B cell (primary cell): ENCODE measurements at regions not wholly inside any gene's neighbourhood (a gene's known extent, or its start where the extent isn't known, plus 50 kb on each side); places are given as distances from the start of the nearest gene placed in this dataset.
"Not testable (repeated sequence)": the region's sequence is repeated elsewhere in the genome, so short reads cannot be mapped to it uniquely, and the experiment has no call there.

Experiments
- ATAC-seq: fragments of 200-7000 bp; cut with Tn5 transposase; one replicate; pipeline ENCODE4 v1.10.0; 2021; ENCODE audit warnings: low read depth, mild to moderate bottlenecking, moderate number of reproducible peaks, moderate library complexity
- CTCF ChIA-PET: fragments of 350-600 bp; sonication (Branson Sonifier 250); formaldehyde crosslinking; loops from one replicate; lab custom pipeline; 2021; ENCODE audit warnings: antibody characterized with exemption, inconsistent platforms; lab: Charles Lee
- POLR2A ChIA-PET: fragments of 350-600 bp; sonication (Branson Sonifier 250); formaldehyde crosslinking; loops from one replicate; lab custom pipeline; 2021; ENCODE audit warnings: antibody characterized with exemption; lab: Charles Lee
- DNase-seq: peaks from one replicate; pipeline ENCODE4 v3.0.0; 2013
- H2AFZ ChIP-seq: 2 replicates; pipeline ENCODE4 v1.6.1; 2012; ENCODE audit warnings: mild to moderate bottlenecking, low read depth, low read length; ENCODE audit not compliant: insufficient read depth, poor library complexity, severe bottlenecking
- H3K27ac ChIP-seq, 2 donors: 1 replicate in 1 of 2; 2 replicates in 1 of 2; pipeline ENCODE4 v1.5.1; 2012 to 2013; ENCODE audit warnings: low read length in 2 of 2, mild to moderate bottlenecking in 2 of 2, moderate library complexity in 1 of 2
- H3K27me3 ChIP-seq, 4 experiments: fragments of 200-600 bp in 1 of 4; sonication (generic) in 1 of 4; replicated peaks in 1 of 4; 1 replicate in 2 of 4; 2 replicates in 2 of 4; pipeline versions ENCODE4 v1.6.1 to v1.7.0; 2013 to 2016; ENCODE audit warnings: low read length in 3 of 4, mild to moderate bottlenecking in 2 of 4, mixed read lengths in 1 of 4, moderate library complexity in 1 of 4; ENCODE audit not compliant: insufficient read depth in 4 of 4, control insufficient read depth in 3 of 4; ENCODE audit errors: control extremely low read depth in 1 of 4
- H3K36me3 ChIP-seq, 2 experiments: replicated peaks in 1 of 2; 1 replicate in 1 of 2; 2 replicates in 1 of 2; pipeline versions ENCODE4 v1.6.1 to v1.7.1; 2013; ENCODE audit warnings: low read length in 1 of 2; ENCODE audit not compliant: insufficient read depth in 2 of 2, control insufficient read depth in 1 of 2; ENCODE audit errors: control extremely low read depth in 1 of 2, extremely low read depth in 1 of 2
- H3K4me1 ChIP-seq, 2 donors: fragments of 200-600 bp in 1 of 2; sonication (generic) in 1 of 2; 1 replicate in 1 of 2; 2 replicates in 1 of 2; pipeline versions ENCODE4 v1.5.1 to v1.6.1; 2013 to 2017; ENCODE audit warnings: low read length in 2 of 2; ENCODE audit not compliant: control insufficient read depth in 2 of 2, insufficient read depth in 2 of 2
- H3K4me2 ChIP-seq: replicated peaks from 2 replicates; pipeline ENCODE3; 2012; ENCODE audit warnings: mild to moderate bottlenecking, low read depth, low read length; ENCODE audit not compliant: poor library complexity, severe bottlenecking
- H3K4me3 ChIP-seq, 5 experiments: fragments of 200-600 bp in 1 of 5; sonication (generic) in 1 of 5; 1 replicate in 3 of 5; 2 replicates in 2 of 5; pipeline versions ENCODE4 v1.5.1 to v1.7.0; 2011 to 2016; ENCODE audit warnings: low read length in 4 of 5, mild to moderate bottlenecking in 4 of 5, low read depth in 2 of 5, control low read depth in 1 of 5, moderate library complexity in 1 of 5; ENCODE audit not compliant: insufficient read depth in 1 of 5; ENCODE audit errors: control extremely low read depth in 1 of 5, extremely low read depth in 1 of 5
- H3K79me2 ChIP-seq: fragments of 200-600 bp; sonication (generic); one replicate; pipeline ENCODE4 v1.6.0; 2016; ENCODE audit warnings: low read length; ENCODE audit not compliant: control insufficient read depth, insufficient read depth
- H3K9ac ChIP-seq: fragments of 200-600 bp; sonication (generic); 2 replicates; pipeline ENCODE4 v1.6.1; 2017; ENCODE audit warnings: mild to moderate bottlenecking, low read length, moderate library complexity
- H3K9me3 ChIP-seq, 3 donors: one replicate each; pipeline versions ENCODE4 v1.6.1 to v1.7.1; 2013; ENCODE audit warnings: low read length in 2 of 3; ENCODE audit not compliant: control insufficient read depth in 2 of 3, insufficient read depth in 1 of 3; ENCODE audit errors: control extremely low read depth in 1 of 3
- H4K20me1 ChIP-seq: 2 replicates; pipeline ENCODE4 v1.6.0; 2012; ENCODE audit warnings: mild to moderate bottlenecking, low read length; ENCODE audit not compliant: insufficient read depth, control insufficient read depth, poor library complexity, severe bottlenecking
- H3K27ac Mint-ChIP-seq: one replicate; pipeline ENCODE4 v1.8.0; 2021; ENCODE audit warnings: mixed read lengths
- H3K27me3 Mint-ChIP-seq: one replicate; pipeline ENCODE4 v1.8.0; 2021; ENCODE audit warnings: mixed read lengths
- H3K4me1 Mint-ChIP-seq: one replicate; pipeline ENCODE4 v1.8.0; 2021; ENCODE audit warnings: mixed read lengths
- H3K4me3 Mint-ChIP-seq: one replicate; pipeline ENCODE4 v1.8.0; 2021; ENCODE audit warnings: mixed read lengths
- H3K9me3 Mint-ChIP-seq: one replicate; pipeline ENCODE4 v1.8.0; 2022; ENCODE audit warnings: mixed read lengths; ENCODE audit not compliant: insufficient read depth
- CTCF ChIP-seq: fragments of 200-600 bp; IDR thresholded peaks from one replicate; pipeline ENCODE4 v1.8.0; 2022; ENCODE audit warnings: antibody characterized with exemption, mild to moderate bottlenecking
- EZH2 ChIP-seq: IDR thresholded peaks from 2 replicates; pipeline ENCODE4 v1.6.1; 2012; ENCODE audit warnings: borderline replicate concordance, low read depth, mild to moderate bottlenecking, moderate library complexity, low read length; ENCODE audit not compliant: insufficient read depth, poor library complexity, severe bottlenecking
- WGBS: methylation state at CpG from one replicate; pipeline ENCODE4 v1.1.5; 2013; ENCODE audit warnings: missing lambda C conversion rate; ENCODE audit not compliant: insufficient coverage; 5-methylcytosine and 5-hydroxymethylcytosine counted together
- intact Hi-C: fragments of 100-400 bp; cut with micrococcal nuclease; formaldehyde crosslinking; loops from one replicate; pipeline ENCODE4 v1.10.0; 2022

GRCh38 chr7:67493366-67493765, 496.7 kb downstream of the TYW1 start:
- H3K9me3 Mint-ChIP-seq = peaks cover 4% of the 10 kb centered on the region
- no peaks in the 10 kb centered on the region for H4K20me1 ChIP-seq
- H3K4me1 ChIP-seq = no peaks in the 10 kb centered on the region
- intact Hi-C loops = no loop called here
- no peak overlapping the region for H3K27ac Mint-ChIP-seq
- no peaks in the 10 kb centered on the region for H3K79me2 ChIP-seq
- no peak overlapping the region for H3K4me3 Mint-ChIP-seq
- H3K9ac ChIP-seq = no peak overlapping the region
- ATAC-seq (no peak), DNase-seq (no peak)
- H2AFZ ChIP-seq = no peak overlapping the region
- H3K27me3 ChIP-seq = no peaks in the 10 kb centered on the region
- CTCF ChIA-PET = interaction anchor here (0.6 kb wide), 1 partner anchor 9 kb away, joined by 3 read pairs; no protein-coding TSS in a partner anchor
- H3K27me3 Mint-ChIP-seq = no peaks in the 10 kb centered on the region
- H3K36me3 ChIP-seq = no peaks in the 10 kb centered on the region
- no peak overlapping the region for H3K27ac ChIP-seq
- no peak overlapping the region for H3K4me2 ChIP-seq
- no peak overlapping the region for H3K4me3 ChIP-seq
- 87% methylated on average over 7 of the region's 8 CpGs for WGBS
- H3K4me1 Mint-ChIP-seq = no peaks in the 10 kb centered on the region
- POLR2A ChIA-PET = no interaction called here
- TF ChIP-seq EZH2 (no peak), CTCF (no peak)
- H3K9me3 ChIP-seq = peaks cover 0 to 7% (median 0%) of the 10 kb centered on the region in 3 donors

- Histone ChIP-seq H3K4me3 (no peak overlapping the region), H3K27ac (no peak overlapping the region), H3K9ac (no peak overlapping the region), H3K4me2 (no peak overlapping the region), H3K27me3 (no peaks in the 10 kb centered on the region), H3K9me3 (peaks cover 0 to 5% (median 0%) of the 10 kb centered on the region in 3 donors), H3K36me3 (no peaks in the 10 kb centered on the region), H3K4me1 (no peaks in the 10 kb centered on the region), H3K79me2 (no peaks in the 10 kb centered on the region), H4K20me1 (no peaks in the 10 kb centered on the region), H2AFZ (no peak overlapping the region)
- POLR2A ChIA-PET = no interaction called here
- Mint-ChIP-seq H3K9me3 (peaks cover 1% of the 10 kb centered on the region), H3K27me3 (no peaks in the 10 kb centered on the region), H3K4me1 (no peaks in the 10 kb centered on the region), H3K27ac (no peak overlapping the region), H3K4me3 (no peak overlapping the region)
- CTCF ChIA-PET = no interaction called here
- no peak for TF ChIP-seq EZH2
- ATAC-seq (no peak), DNase-seq (no peak)
- 83% methylated on average over 5 of the region's 7 CpGs for WGBS
- intact Hi-C loops = no loop called here
These were observed 500.0 kb downstream of the TYW1 start for GRCh38 chr7:67496589-67496988.

- H3K36me3 ChIP-seq, intact Hi-C loops, H3K9me3 Mint-ChIP-seq, H3K27me3 ChIP-seq, H2AFZ ChIP-seq, H3K9me3 ChIP-seq, H3K4me1 Mint-ChIP-seq, DNase-seq, H3K4me2 ChIP-seq, ATAC-seq, H3K4me1 ChIP-seq, CTCF ChIA-PET, H3K79me2 ChIP-seq, H3K4me3 ChIP-seq, H3K4me3 Mint-ChIP-seq, H4K20me1 ChIP-seq, H3K9ac ChIP-seq, H3K27me3 Mint-ChIP-seq, H3K27ac ChIP-seq, POLR2A ChIA-PET: not testable (repeated sequence)
- WGBS = 100% methylated on average over 1 of the region's 3 CpGs
- H3K27ac Mint-ChIP-seq = peak overlapping the region; percentile 26
These were observed 501.3 kb downstream of the TYW1 start for GRCh38 chr7:67497914-67498313.
